NB4 (cell line): ENCODE measurements at regions not wholly inside any gene's neighbourhood (a gene's known extent, or its start where the extent isn't known, plus 50 kb on each side); places are given as distances from the start of the nearest gene placed in this dataset.

Experiments used
- POLR2A ChIP-seq: IDR thresholded peaks from 2 replicates; pipeline ENCODE4 v1.6.1; 2011; ENCODE audit warnings: mild to moderate bottlenecking; ENCODE audit not compliant: insufficient read length; ENCODE audit errors: extremely low read depth
- TF ChIP-seq, protein P1 (sequence below): IDR thresholded peaks from one replicate; pipeline ENCODE4 v1.5.1; 2012; ENCODE audit warnings: low read depth, low read length
- TF ChIP-seq, protein P2 (sequence below): IDR thresholded peaks from 2 replicates; pipeline ENCODE4 v1.6.1; 2011; ENCODE audit warnings: low read depth, low read length

GRCh38 chr5:97570242-97570641, 387.2 kb upstream of the RIOK2 start:
- TF ChIP-seq, protein P1, sequence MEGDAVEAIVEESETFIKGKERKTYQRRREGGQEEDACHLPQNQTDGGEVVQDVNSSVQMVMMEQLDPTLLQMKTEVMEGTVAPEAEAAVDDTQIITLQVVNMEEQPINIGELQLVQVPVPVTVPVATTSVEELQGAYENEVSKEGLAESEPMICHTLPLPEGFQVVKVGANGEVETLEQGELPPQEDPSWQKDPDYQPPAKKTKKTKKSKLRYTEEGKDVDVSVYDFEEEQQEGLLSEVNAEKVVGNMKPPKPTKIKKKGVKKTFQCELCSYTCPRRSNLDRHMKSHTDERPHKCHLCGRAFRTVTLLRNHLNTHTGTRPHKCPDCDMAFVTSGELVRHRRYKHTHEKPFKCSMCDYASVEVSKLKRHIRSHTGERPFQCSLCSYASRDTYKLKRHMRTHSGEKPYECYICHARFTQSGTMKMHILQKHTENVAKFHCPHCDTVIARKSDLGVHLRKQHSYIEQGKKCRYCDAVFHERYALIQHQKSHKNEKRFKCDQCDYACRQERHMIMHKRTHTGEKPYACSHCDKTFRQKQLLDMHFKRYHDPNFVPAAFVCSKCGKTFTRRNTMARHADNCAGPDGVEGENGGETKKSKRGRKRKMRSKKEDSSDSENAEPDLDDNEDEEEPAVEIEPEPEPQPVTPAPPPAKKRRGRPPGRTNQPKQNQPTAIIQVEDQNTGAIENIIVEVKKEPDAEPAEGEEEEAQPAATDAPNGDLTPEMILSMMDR, result no peak
- TF ChIP-seq, protein P2, sequence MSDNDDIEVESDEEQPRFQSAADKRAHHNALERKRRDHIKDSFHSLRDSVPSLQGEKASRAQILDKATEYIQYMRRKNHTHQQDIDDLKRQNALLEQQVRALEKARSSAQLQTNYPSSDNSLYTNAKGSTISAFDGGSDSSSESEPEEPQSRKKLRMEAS, result no peak
- TF ChIP-seq POLR2A, result no peak
